ENCODE measurements at regions not wholly inside any gene's neighbourhood (a gene's known extent, or its start where the extent isn't known, plus 50 kb on each side); places are given as distances from the start of the nearest gene placed in this dataset.
"Not testable (repeated sequence)": the region's sequence is repeated elsewhere in the genome, so short reads cannot be mapped to it uniquely, and the experiment has no call there.

GRCh38 chr6:3900744-3901336, 51.7 kb downstream of the FAM50B start:
- DNase-seq (ENCODE audit: low spot score) = no peak

GRCh38 chr6:3902871-3903648, 53.9 kb downstream of the FAM50B start:
- no peak for DNase-seq (ENCODE audit: low spot score)

- DNase-seq (ENCODE audit: low spot score) = no peak
Observed at GRCh38 chr6:3904518-3904917, 55.3 kb downstream of the FAM50B start.

- peak; percentile 16 for DNase-seq (ENCODE audit: low spot score)
Observed at GRCh38 chr6:3905945-3906845, 57.0 kb downstream of the FAM50B start.

GRCh38 chr6:3906846-3907151, 57.6 kb downstream of the FAM50B start:
- no peak for DNase-seq (ENCODE audit: low spot score)

GRCh38 chr6:3908223-3908622, 59.0 kb downstream of the FAM50B start:
- no peak for DNase-seq (ENCODE audit: low spot score)

DNA sequence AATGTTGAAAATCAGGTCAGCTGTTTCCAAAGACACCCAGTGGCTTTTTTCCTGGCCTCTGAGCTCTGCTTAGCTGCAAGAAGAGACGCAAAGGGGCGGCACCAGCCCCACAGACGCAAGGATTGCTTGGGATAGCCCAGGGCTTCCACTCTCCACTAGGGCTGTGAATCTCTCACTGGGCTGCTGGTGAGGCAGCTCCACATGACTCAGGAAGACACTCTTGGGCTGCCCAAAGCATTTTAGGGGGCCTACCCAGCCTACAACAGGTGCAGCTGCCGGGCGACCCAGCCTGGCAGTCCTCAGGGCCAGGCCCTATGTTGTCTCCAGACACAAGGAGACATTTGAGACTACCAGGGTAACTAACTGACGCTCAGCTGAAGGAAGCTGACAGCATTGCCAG, 59.8 kb downstream of the FAM50B start:
- no peak for DNase-seq (ENCODE audit: low spot score)

- DNase-seq (ENCODE audit: low spot score) = no peak
Observed at GRCh38 chr6:3910106-3910663, 61.0 kb downstream of the FAM50B start.

DNA sequence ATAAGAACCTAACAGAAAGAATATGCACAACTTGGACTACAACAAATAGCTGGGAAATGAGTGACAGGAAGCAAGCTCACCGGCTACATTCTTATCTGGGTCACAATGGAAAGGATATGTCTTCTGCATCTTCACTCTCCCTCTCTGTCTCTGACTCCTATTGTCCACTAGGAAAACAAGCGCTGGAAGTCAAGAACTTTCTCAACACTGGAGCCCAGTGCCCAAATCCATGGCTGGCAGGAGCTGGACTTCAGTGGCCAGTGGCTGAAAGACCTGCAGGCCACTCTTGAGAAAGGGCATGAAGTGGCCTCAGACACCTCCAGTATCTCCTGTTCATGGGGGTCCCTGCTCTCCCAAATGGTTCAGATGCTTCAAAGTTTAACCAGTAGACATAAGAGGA, 62.0 kb downstream of the FAM50B start:
- no peak for DNase-seq (ENCODE audit: low spot score)

- DNase-seq (ENCODE audit: low spot score) = peak; percentile 68
Observed at GRCh38 chr6:3911614-3912336, 62.6 kb downstream of the FAM50B start.

- peak; percentile 35 for DNase-seq (ENCODE audit: low spot score)
Observed at GRCh38 chr6:3912361-3913076, 63.3 kb downstream of the FAM50B start.

DNA sequence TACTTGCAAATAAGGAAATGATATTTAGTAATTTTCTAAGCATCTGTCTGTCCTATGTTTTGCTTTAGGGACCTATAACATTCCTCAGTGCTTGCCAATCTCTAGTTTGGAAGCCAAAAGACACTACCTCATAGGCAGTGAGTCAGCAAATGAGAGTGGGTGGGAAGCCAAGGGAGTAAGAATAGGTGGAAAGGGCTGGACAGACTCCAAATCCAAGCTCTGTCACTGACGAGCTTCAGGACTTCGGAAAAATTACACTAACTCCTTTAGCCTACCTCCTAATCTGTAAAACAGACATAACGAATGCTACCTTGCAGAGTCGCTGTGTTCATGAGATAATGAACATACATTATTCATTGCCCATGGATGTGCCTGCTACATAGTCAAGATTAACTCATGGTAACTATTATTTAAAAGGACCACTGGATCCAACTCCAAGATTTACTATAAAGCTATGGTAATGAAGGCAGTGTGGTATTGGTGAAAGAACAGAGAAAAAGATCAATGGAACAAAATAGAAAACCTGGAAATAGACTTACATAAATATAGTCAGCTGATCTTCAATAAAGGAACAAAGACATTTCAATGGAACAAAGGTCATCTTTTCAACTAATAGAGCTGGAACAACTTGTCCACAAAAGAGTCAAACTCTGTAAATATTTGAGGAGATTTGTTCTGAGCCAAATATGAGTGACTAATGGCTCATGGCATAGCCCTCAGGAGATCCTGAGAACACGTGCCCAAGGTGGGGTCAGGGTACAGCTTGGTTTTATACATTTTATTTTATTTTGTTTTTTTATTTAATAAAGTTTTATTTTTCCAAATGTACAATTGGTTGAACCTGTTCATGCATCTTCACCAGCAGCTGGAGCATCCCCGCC, 64.1 kb downstream of the FAM50B start:
- DNase-seq (ENCODE audit: low spot score) = peak; percentile 83

DNA sequence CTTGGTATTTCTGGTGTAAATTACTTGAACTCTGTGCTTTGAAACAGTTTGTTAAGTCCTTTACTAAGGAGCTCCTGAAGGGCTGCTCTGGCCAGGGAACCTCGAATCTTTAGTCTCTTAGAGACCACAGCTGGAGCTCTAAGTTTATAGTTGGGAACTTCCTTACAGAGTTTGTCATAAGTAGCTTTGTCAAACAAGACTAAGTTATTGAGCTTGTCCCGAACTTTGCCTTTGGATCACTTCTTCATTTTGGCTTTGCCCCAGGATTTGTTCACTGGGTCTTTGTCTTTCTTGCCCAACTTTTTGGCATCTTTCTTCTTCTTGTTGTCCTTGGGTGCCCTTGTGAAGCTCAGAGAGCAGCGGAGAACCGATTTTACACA, 64.8 kb downstream of the FAM50B start:
- peak; percentile 48 for DNase-seq (ENCODE audit: low spot score)

DNA sequence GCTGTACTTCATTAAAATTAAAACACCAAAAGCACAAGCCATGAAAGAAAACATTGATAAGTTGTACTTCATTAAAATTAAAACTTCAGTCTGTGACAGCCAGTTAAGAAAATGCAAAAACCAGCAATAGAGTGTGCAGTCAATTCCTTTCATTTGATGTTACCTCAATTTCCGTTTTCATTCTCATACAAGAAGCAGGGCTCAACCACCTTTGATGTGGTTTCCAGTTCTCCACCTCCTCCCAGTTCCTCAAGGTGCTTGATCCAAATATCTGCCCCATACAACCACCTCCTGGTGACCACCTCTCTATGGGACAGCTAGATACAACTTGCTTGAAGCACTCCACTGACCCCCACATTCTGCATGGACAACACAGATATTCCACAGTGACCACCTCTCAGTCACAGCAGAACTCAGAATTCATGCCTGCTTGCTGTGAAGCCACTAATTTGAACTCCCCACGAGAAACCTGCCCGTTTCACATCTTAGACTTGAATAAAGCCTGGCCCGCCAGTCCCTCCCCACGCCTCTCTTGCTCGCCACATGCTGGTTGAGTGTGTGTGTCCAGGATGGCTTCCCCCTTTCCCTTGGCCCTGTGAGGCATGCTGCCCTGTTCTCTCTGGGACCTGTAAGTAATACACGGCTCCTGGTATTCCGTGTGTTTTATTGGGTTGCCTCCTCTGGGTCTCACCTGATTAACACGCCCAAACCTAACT, 66.1 kb downstream of the FAM50B start:
- DNase-seq (ENCODE audit: low spot score) = no peak

DNA sequence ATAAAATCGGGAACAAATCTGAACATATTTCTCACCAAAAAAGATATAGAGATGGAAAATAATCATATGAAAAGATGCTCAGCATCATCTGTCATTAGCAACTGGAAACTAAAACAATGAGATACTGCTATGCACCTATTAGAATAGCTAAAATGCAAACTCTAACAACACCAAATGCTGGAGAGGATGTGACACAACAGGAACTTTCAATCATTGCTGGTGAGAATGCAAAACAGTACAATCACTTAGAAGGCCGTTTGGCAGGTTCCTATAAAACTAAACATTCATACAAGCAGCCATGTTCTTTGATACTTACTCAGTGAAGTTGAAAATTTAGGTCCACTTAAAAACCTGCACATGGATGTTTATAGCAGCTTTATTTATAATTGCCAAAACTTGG, 67.0 kb downstream of the FAM50B start:
- DNase-seq (ENCODE audit: low spot score) = no peak

DNA sequence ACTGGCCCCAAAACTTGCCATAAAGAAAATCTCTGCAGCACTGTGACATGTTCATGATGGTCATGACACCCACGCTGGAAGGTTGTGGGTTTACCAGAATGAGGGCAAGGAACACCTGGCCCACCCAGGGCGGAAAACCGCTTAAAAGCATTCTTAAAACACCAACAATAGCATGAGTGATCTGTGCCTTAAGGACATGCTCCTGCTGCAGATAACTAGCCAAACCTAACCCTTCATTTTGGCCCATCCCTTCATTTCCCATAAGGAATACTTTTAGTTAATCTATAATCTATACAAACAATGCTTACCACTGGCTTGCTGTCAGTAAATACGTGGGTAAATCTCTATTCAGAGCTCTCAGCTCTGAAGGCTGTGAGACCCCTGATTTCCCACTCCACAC, 67.6 kb downstream of the FAM50B start:
- not testable (repeated sequence) for DNase-seq (ENCODE audit: low spot score)

- no peak for DNase-seq (ENCODE audit: low spot score)
Observed at GRCh38 chr6:3918469-3918868, 69.3 kb downstream of the FAM50B start.

- no peak for DNase-seq (ENCODE audit: low spot score)
Observed at GRCh38 chr6:3919130-3919628, 70.0 kb downstream of the FAM50B start.

DNA sequence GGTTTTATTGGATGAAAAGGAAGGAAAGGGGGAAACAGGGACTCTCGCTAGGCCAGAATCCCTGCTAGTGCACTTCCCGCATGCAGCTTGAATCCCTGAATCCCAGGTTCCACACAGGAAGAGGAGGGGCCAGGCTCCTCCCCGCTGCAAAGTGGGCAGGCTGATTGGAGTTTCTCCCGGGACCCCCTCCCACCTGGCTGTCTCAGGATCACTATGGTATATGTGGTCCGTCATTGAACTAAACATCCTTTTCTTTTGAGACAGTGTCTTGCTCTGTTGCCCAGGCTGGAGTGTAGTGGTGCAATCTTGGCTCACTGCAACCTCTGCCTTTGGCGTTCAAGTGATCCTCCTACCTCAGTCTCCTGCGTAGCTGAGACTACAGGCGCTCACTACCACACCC, 70.7 kb downstream of the FAM50B start:
- DNase-seq (ENCODE audit: low spot score) = no peak

Data from HT-29 (cell line).